AG04450 (cell line): ENCODE measurements at regions not wholly inside any gene's neighbourhood (a gene's known extent, or its start where the extent isn't known, plus 50 kb on each side); places are given as distances from the start of the nearest gene placed in this dataset.
"Not testable (repeated sequence)": the region's sequence is repeated elsewhere in the genome, so short reads cannot be mapped to it uniquely, and the experiment has no call there.

Experiments used
- CTCF ChIA-PET: fragments of 300-600, 350-600 bp; formaldehyde crosslinking; extraction: SDS; loops from one replicate; lab custom pipeline; 2022; ENCODE audit warnings: antibody characterized with exemption, inconsistent platforms; lab: Charles Lee
- POLR2A ChIA-PET: fragments of 350-600 bp; formaldehyde crosslinking; extraction: SDS; loops from one replicate; lab custom pipeline; 2021; ENCODE audit warnings: antibody characterized with exemption, inconsistent platforms; lab: Yijun Ruan, JAX
- DNase-seq: peaks from one replicate; pipeline ENCODE4 v3.0.0-alpha.2; 2011; ENCODE audit warnings: low read depth, low spot score
- H3K27ac ChIP-seq: one replicate; pipeline ENCODE4 v1.5.1; 2012; ENCODE audit warnings: low read depth, low read length, control low read depth
- H3K27me3 ChIP-seq: one replicate; pipeline ENCODE4 v1.6.0; 2012; ENCODE audit warnings: low read length; ENCODE audit not compliant: control insufficient read depth, insufficient read depth
- H3K4me3 ChIP-seq: 2 replicates; pipeline ENCODE4 v1.5.1; 2011; ENCODE audit warnings: mild to moderate bottlenecking, low read depth, low read length, control low read depth
- H3K9me3 ChIP-seq: 2 replicates; pipeline ENCODE4 v1.5.1; 2012; ENCODE audit warnings: low read length; ENCODE audit not compliant: control insufficient read depth, insufficient read depth
- CTCF ChIP-seq: IDR thresholded peaks from 2 replicates; pipeline ENCODE4 v1.5.1; 2011; ENCODE audit warnings: low read depth, low read length, control low read depth, inconsistent platforms

DNA sequence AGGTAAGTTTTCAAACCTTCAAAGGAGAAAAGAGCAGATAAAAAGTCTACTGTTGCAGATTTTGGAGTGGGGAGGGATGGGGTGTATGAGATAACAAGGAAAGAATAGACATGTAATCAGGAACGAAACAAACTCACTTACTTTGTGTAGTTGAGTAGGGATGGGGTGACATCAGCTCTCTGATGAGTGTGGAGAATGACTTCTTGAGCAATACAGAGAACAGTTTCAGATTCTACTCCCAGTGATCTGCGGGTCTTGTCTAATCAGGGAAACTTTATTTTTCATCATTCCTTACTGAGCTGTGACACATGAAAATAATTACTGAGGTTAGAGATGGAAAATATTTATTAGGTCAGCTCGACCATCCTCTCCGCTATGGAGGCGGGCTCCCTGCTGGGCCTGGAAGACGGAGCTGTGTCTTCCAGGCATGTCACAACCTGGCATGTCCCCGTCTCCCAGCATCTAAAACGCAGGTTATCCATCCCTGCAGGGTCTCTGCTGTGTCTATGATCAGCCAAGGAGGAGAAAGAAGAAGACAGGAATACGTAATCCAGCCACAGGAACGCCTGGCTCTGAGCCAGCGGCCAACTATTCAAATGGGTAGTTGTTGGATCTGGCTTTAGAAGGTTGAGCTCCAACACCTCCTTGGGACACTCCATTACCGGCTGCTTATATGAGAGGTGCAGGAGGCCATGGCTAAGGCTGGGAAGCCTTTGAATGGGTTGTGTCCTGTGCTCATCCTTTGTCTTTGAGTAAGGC, 99.0 kb upstream of the SATB2 start:
- DNase-seq = no peak
- ChIA-PET POLR2A (no interaction called here), CTCF (no interaction called here)
- Histone ChIP-seq H3K27ac (no peak overlapping the region), H3K9me3 (no peaks in the 10 kb centered on the region), H3K27me3 (no peaks in the 10 kb centered on the region), H3K4me3 (no peak overlapping the region)
- TF ChIP-seq CTCF = no peak

DNA sequence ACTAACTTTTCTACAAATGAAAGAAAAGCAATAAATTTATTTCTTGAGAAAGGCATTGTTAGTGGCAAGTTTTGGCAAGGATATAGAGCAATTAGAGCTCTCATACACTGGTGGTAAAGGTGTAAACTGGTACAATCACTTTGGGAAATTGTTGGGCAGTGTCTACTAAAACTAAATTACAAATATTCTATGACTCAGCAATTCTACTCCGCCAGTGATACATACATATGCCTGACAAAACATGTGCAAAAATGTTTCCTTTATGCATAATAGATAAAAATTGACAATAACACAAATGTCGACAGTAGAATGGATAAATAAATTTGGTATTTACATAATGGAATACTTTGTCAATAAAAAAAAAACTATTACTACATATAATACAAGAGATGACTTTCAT, 96.3 kb upstream of the SATB2 start:
- Histone ChIP-seq H3K27ac (no peak overlapping the region), H3K4me3 (no peak overlapping the region), H3K9me3 (no peaks in the 10 kb centered on the region), H3K27me3 (no peaks in the 10 kb centered on the region)
- TF ChIP-seq CTCF = no peak
- CTCF ChIA-PET = no interaction called here
- no peak for DNase-seq
- POLR2A ChIA-PET = no interaction called here

DNA sequence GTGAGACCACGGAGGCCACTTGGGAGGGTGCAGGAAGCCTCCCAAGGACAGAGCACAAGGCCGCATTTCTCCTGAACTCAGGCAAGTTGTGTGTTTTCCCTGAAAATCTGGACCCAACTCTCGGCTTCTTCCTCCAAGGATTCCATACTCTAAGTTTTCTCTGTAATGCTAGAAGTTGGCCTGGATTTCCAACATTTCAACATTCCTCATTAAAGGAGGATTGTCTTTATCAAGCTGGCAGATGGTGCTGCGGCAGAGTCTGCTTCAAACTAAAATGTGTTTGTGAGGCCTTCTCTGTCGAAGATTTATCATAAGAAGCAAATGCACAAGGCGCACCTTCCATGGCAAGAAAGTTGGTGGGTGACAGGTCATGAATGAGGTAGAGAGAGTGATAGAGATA, 94.4 kb upstream of the SATB2 start:
- ChIA-PET CTCF (no interaction called here), POLR2A (no interaction called here)
- DNase-seq = no peak
- H3K27ac ChIP-seq = no peak overlapping the region
- TF ChIP-seq CTCF = no peak
- H3K27me3 ChIP-seq = no peaks in the 10 kb centered on the region
- H3K9me3 ChIP-seq = no peaks in the 10 kb centered on the region
- no peak overlapping the region for H3K4me3 ChIP-seq

DNA sequence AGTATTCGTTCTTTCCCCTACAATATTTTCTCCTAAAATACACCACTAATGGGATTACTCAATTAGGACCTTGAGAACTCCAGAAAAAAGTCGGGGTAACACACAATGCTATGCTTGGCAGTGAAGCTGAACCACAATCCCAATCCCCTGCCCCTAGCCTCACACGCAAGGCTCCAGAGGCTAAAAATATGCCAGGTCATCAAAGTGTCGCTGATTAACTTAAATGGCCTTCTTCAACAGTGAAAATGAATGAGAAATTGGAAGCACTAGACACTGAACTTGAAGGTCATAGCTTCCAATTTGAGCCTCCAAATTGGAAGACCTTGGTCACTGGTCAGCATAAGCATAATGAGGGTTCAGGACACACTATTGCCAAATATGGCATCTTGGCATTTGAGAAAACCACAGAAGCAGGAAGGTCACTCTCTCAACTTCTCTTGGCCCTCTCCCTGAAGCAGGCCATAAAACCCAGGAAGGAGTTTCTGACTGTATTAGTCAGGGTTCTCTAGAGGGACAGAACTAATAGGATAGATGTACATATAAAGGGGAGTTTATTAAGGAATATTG, 86.0 kb upstream of the SATB2 start:
- no peaks in the 10 kb centered on the region for H3K9me3 ChIP-seq
- H3K27me3 ChIP-seq = no peaks in the 10 kb centered on the region
- CTCF ChIA-PET = no interaction called here
- TF ChIP-seq CTCF = no peak
- no peak overlapping the region for H3K4me3 ChIP-seq
- no peak for DNase-seq
- H3K27ac ChIP-seq = no peak overlapping the region
- POLR2A ChIA-PET = no interaction called here

- POLR2A ChIA-PET = no interaction called here
- no peak for TF ChIP-seq CTCF
Observed at GRCh38 chr2:199535445-199536177, 77.9 kb upstream of the SATB2 start.

GRCh38 chr2:199533873-199534272, 76.1 kb upstream of the SATB2 start:
- H3K27ac ChIP-seq, DNase-seq, H3K4me3 ChIP-seq, CTCF ChIA-PET, H3K9me3 ChIP-seq, H3K27me3 ChIP-seq, POLR2A ChIA-PET: not testable (repeated sequence)

More at GRCh38 chr2:199535445-199536177, 77.9 kb upstream of the SATB2 start:
- Histone ChIP-seq H3K9me3 (no peaks in the 10 kb centered on the region), H3K4me3 (no peak overlapping the region), H3K27ac (no peak overlapping the region), H3K27me3 (no peaks in the 10 kb centered on the region)
- DNase-seq = no peak
- CTCF ChIA-PET = no interaction called here
